Spinal cord (tissue), 9 donors: ENCODE measurements at regions not wholly inside any gene's neighbourhood (a gene's known extent, or its start where the extent isn't known, plus 50 kb on each side); places are given as distances from the start of the nearest gene placed in this dataset.
"Not testable (repeated sequence)": the region's sequence is repeated elsewhere in the genome, so short reads cannot be mapped to it uniquely, and the experiment has no call there.

Source experiments
- DNase-seq, 6 donors: peaks; one replicate each; pipeline versions ENCODE4 v3.0.0 to v3.0.0-alpha.2; 2013 to 2015; ENCODE audit warnings: low spot score in 6 of 6, low read depth in 4 of 6
- H3K27ac ChIP-seq: one replicate; pipeline ENCODE4 v1.5.1; 2013; ENCODE audit warnings: low read depth, low read length, control low read depth
- H3K27me3 ChIP-seq: one replicate; pipeline ENCODE4 v1.6.1; 2013; ENCODE audit warnings: low read length; ENCODE audit not compliant: control insufficient read depth, insufficient read depth
- H3K36me3 ChIP-seq: one replicate; pipeline ENCODE4 v1.6.1; 2013; ENCODE audit warnings: low read length; ENCODE audit not compliant: control insufficient read depth, insufficient read depth
- H3K4me1 ChIP-seq: one replicate; pipeline ENCODE4 v1.6.1; 2013; ENCODE audit warnings: low read length; ENCODE audit not compliant: control insufficient read depth, insufficient read depth
- H3K4me3 ChIP-seq: one replicate; pipeline ENCODE4 v1.5.1; 2013; ENCODE audit warnings: low read depth, low read length, control low read depth
- H3K9me3 ChIP-seq: one replicate; pipeline ENCODE4 v1.6.1; 2013; ENCODE audit warnings: low read length; ENCODE audit not compliant: control insufficient read depth, insufficient read depth
- WGBS: methylation state at CpG from one replicate; pipeline ENCODE4 v1.1.5; 2013; ENCODE audit warnings: missing lambda C conversion rate; ENCODE audit not compliant: insufficient coverage; 5-methylcytosine and 5-hydroxymethylcytosine counted together
- donor health status: healthy.

- H3K36me3 ChIP-seq, H3K27me3 ChIP-seq, H3K4me1 ChIP-seq, H3K27ac ChIP-seq, H3K4me3 ChIP-seq, H3K9me3 ChIP-seq, DNase-seq: not testable (repeated sequence)
- no CpG with 5 or more reads among the region's 3 CpGs for WGBS
Observed at GRCh38 chr5:99581204-99581603, 652.4 kb upstream of the CHD1 start.

DNA sequence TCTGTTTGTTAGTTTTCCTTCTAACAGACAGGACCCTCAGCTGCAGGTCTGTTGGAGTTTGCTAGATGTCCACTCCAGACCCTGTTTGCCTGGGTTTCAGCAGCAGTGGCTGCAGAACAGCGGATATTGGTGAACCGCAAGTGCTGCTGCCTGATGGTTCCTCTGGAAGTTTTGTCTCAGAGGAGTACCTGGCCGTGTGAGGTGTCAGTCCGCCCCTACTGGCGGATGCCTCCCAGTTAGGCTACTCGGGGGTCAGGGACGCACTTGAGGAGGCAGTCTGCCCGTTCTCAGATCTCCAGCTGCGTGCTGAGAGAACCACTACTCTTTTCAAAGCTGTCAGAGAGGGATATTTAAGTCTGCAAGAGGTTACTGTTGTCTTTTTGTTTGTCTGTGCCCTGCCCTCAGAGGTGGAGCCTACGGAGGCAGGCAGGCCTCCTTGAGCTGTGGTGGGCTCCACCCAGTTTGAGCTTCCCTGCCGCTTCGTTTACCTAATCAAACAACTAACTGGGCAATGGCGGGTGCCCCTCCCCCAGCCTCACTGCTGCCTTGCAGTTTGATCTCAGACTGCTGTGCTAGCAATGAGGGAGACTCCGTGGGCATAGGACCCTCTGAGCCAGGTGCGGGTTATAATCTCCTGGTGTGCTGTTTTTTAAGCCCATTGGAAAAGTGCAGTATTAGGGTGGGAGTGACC, 634.3 kb upstream of the CHD1 start:
- not testable (repeated sequence) for H3K27me3 ChIP-seq, H3K4me3 ChIP-seq, H3K36me3 ChIP-seq, H3K27ac ChIP-seq, H3K9me3 ChIP-seq, H3K4me1 ChIP-seq, DNase-seq
- 92% methylated on average over 14 of the region's 15 CpGs for whole genome bisulfite sequencing

DNA sequence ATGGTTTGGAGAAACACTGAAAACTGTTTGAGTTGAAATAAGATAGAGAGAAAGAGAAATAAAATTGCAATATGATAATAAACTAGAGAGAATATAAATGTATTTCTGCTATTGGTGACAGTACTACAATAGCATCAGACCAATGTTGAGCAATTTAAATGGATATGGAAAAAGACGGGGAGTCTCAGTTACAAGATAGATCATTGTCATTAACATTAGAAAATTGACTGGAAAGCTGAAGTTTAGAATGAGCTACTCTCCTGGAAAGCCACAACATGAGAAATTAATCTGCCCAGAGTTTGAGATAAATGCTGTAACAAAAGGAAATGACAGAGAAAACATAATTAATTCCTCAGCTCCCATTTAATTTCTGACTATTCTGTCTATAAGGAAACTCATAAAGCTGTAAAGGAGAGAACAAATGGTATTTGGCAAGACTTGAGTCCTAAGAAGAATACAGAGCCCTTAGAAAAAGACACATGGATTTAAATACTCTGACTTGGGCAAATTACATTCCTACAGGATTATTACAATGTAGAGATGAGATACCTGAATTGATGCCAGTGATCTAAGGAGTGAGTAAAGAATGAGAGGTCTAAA, 624.5 kb upstream of the CHD1 start:
- Histone ChIP-seq H3K4me3 (no peak overlapping the region), H3K36me3 (no peaks in the 10 kb centered on the region), H3K27me3 (no peaks in the 10 kb centered on the region), H3K9me3 (no peaks in the 10 kb centered on the region), H3K4me1 (no peaks in the 10 kb centered on the region), H3K27ac (no peak overlapping the region)
- WGBS: no CpG with 5 or more reads among the region's 1 CpG
- DNase-seq: no peak

GRCh38 chr5:99544356-99544755, 615.5 kb upstream of the CHD1 start:
- Histone ChIP-seq H3K27ac (no peak overlapping the region), H3K9me3 (no peaks in the 10 kb centered on the region), H3K4me3 (no peak overlapping the region), H3K36me3 (no peaks in the 10 kb centered on the region), H3K4me1 (no peaks in the 10 kb centered on the region), H3K27me3 (no peaks in the 10 kb centered on the region)
- WGBS: no CpG with 5 or more reads among the region's 1 CpG
- no peak for DNase-seq

- no peaks in the 10 kb centered on the region for H3K9me3 ChIP-seq
- no peaks in the 10 kb centered on the region for H3K36me3 ChIP-seq
- no peaks in the 10 kb centered on the region for H3K27me3 ChIP-seq
- 81% methylated on average over 3 of the region's 4 CpGs for WGBS
- no peak overlapping the region for H3K27ac ChIP-seq
- no peak overlapping the region for H3K4me3 ChIP-seq
- no peak for DNase-seq
- no peaks in the 10 kb centered on the region for H3K4me1 ChIP-seq
Observed at GRCh38 chr5:99543841-99544240, 615.0 kb upstream of the CHD1 start.

DNA sequence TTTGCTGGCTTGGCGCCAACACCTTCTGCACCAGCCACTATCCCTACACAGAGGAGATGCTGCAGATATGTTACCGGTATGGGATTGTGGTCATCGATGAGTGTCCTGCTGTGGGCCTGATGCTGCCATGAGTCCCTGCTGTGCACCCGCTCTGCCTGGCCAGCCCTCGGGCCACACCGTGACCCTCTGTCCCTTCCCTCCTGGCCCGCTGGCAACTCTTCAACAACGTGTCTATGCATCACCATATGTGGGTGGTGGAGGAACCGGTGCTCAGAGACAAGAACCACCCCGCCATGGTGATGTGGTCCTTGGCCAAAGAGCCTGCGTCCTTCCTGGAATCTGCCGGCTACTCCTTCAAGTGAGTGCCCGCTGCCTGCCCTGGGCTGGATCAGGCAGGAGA, 605.4 kb upstream of the CHD1 start:
- WGBS: 72% methylated on average over 5 of the region's 13 CpGs

GRCh38 chr5:99521666-99522065, 592.9 kb upstream of the CHD1 start:
- no CpG with 5 or more reads among the region's 1 CpG for WGBS
- not testable (repeated sequence) for DNase-seq, H3K9me3 ChIP-seq, H3K4me3 ChIP-seq, H3K36me3 ChIP-seq, H3K4me1 ChIP-seq, H3K27ac ChIP-seq, H3K27me3 ChIP-seq

More for the DNA sequence above, 605.4 kb upstream of the CHD1 start:
- H3K27ac ChIP-seq, H3K4me3 ChIP-seq, DNase-seq, H3K9me3 ChIP-seq, H3K36me3 ChIP-seq, H3K27me3 ChIP-seq, H3K4me1 ChIP-seq: not testable (repeated sequence)

GRCh38 chr5:99515864-99516490, 587.2 kb upstream of the CHD1 start:
- H3K9me3 ChIP-seq, H3K4me3 ChIP-seq, H3K27ac ChIP-seq, H3K4me1 ChIP-seq, H3K36me3 ChIP-seq, DNase-seq, H3K27me3 ChIP-seq: not testable (repeated sequence)
- WGBS: no CpG with 5 or more reads among the region's 6 CpGs

GRCh38 chr5:99510237-99510866, 581.5 kb upstream of the CHD1 start:
- DNase-seq, H3K36me3 ChIP-seq, H3K4me1 ChIP-seq, H3K4me3 ChIP-seq, H3K27me3 ChIP-seq, H3K9me3 ChIP-seq, H3K27ac ChIP-seq: not testable (repeated sequence)
- WGBS: 60% methylated on average over 1 of the region's 1 CpG

DNA sequence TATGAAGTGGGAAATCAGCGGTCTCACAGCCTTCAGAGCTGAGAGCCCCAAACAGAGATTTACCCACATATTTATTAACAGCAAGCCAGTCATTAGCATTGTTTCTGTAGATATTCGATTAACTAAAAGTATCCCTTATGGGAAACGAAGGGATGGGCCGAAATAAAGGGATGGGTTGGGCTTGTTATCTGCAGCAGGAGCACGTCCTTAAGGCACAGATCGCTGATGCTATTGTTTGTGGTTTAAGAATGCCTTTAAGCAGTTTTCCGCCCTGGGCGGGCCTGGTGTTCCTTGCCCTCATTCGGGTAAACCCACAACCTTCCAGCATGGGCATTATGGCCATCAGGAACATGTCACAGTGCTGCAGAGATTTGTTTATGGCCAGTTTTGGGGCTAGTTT, 580.3 kb upstream of the CHD1 start:
- DNase-seq, H3K9me3 ChIP-seq, H3K4me3 ChIP-seq, H3K36me3 ChIP-seq, H3K27me3 ChIP-seq, H3K27ac ChIP-seq, H3K4me1 ChIP-seq: not testable (repeated sequence)
- 45% methylated on average over 4 of the region's 9 CpGs for WGBS
